GM23338 (cell line): ENCODE measurements at regions not wholly inside any gene's neighbourhood (a gene's known extent, or its start where the extent isn't known, plus 50 kb on each side); places are given as distances from the start of the nearest gene placed in this dataset.

Experiments
- ATAC-seq: fragments of 200-7000 bp; cut with Tn5 transposase; 3 replicates; pipeline ENCODE4 v1.9.1; 2020
- DNase-seq: peaks from one replicate; pipeline ENCODE4 v3.0.0-alpha.2; 2015; ENCODE audit warnings: low spot score
- H2AFZ ChIP-seq: fragments of 200-600 bp; sonication (generic); 2 replicates; pipeline ENCODE4 v1.8.0; 2016; ENCODE audit warnings: antibody characterized with exemption, mild to moderate bottlenecking, moderate library complexity
- H3F3A ChIP-seq: fragments of 200-600 bp; sonication (generic); replicated peaks from 2 replicates; pipeline ENCODE4 v1.8.0; 2017; ENCODE audit warnings: antibody characterized with exemption, mixed run types, low read depth
- H3K27ac ChIP-seq: fragments of 200-600 bp; sonication (generic); 2 replicates; pipeline ENCODE4 v1.6.1; 2016; ENCODE audit warnings: low read depth
- H3K27me3 ChIP-seq: fragments of 200-600 bp; sonication (generic); 2 replicates; pipeline ENCODE4 v1.8.0; 2016; ENCODE audit warnings: mild to moderate bottlenecking, mixed run types, moderate library complexity; ENCODE audit not compliant: insufficient read depth
- H3K36me3 ChIP-seq: fragments of 200-600 bp; sonication (generic); 2 replicates; pipeline ENCODE4 v1.8.0; 2016; ENCODE audit warnings: mild to moderate bottlenecking; ENCODE audit not compliant: insufficient read depth
- H3K4me1 ChIP-seq: fragments of 200-600 bp; sonication (generic); 2 replicates; pipeline ENCODE4 v1.8.0; 2016; ENCODE audit warnings: mild to moderate bottlenecking, moderate library complexity; ENCODE audit not compliant: insufficient read depth
- H3K4me2 ChIP-seq: fragments of 200-600 bp; sonication (generic); 2 replicates; pipeline ENCODE4 v1.7.1; 2017; ENCODE audit warnings: mixed run types
- H3K4me3 ChIP-seq: fragments of 200-600 bp; sonication (generic); 2 replicates; pipeline ENCODE4 v1.6.1; 2016; ENCODE audit warnings: mixed run types
- H3K79me2 ChIP-seq: fragments of 200-600 bp; sonication (generic); replicated peaks from 2 replicates; pipeline ENCODE4 v1.8.0; 2017; ENCODE audit warnings: mild to moderate bottlenecking; ENCODE audit not compliant: insufficient read depth
- H3K9me2 ChIP-seq: fragments of 200-600 bp; sonication (generic); 2 replicates; pipeline ENCODE4 v1.8.0; 2017; ENCODE audit not compliant: insufficient read depth
- H4K20me1 ChIP-seq: fragments of 200-600 bp; sonication (generic); replicated peaks from 2 replicates; pipeline ENCODE4 v1.8.0; 2017; ENCODE audit warnings: mild to moderate bottlenecking; ENCODE audit not compliant: insufficient read depth
- H3K27ac Mint-ChIP-seq: 2 replicates; pipeline ENCODE4 v1.8.0; 2020; ENCODE audit warnings: inconsistent platforms, mild to moderate bottlenecking, moderate library complexity, mixed read lengths
- H3K27me3 Mint-ChIP-seq: 3 replicates; pipeline ENCODE4 v1.8.0; 2022; ENCODE audit warnings: low read depth, mild to moderate bottlenecking, moderate library complexity, mixed read lengths, inconsistent platforms; ENCODE audit not compliant: insufficient read depth, poor library complexity
- H3K36me3 Mint-ChIP-seq: 3 replicates; pipeline ENCODE4 v1.8.0; 2021; ENCODE audit warnings: low read depth, mild to moderate bottlenecking, inconsistent platforms, moderate library complexity, mixed read lengths
- H3K4me1 Mint-ChIP-seq: 3 replicates; pipeline ENCODE4 v1.8.0; 2020; ENCODE audit warnings: mild to moderate bottlenecking, inconsistent platforms, mixed read lengths
- H3K4me3 Mint-ChIP-seq: 3 replicates; pipeline ENCODE4 v1.8.0; 2021; ENCODE audit warnings: moderate library complexity, mild to moderate bottlenecking, inconsistent platforms, mixed read lengths
- H3K9me3 Mint-ChIP-seq: 3 replicates; pipeline ENCODE4 v1.8.0; 2020; ENCODE audit warnings: moderate library complexity, mild to moderate bottlenecking, inconsistent platforms, mixed read lengths
- CREB1 ChIP-seq: fragments of 250-450 bp; sonication (Bioruptor Pico); IDR thresholded peaks from 2 replicates; pipeline ENCODE4 v1.5.0; 2020; ENCODE audit warnings: low read depth, mild to moderate bottlenecking, moderate library complexity
- CTCF ChIP-seq, 2 experiments: fragments of 200-600 bp in 1 of 2; sonication (generic) in 1 of 2; conservative IDR thresholded peaks; 2 replicates each; pipeline versions ENCODE4 v1.5.1 to v1.6.1; 2016 to 2017; ENCODE audit warnings: antibody characterized with exemption in 2 of 2, low read depth in 2 of 2, mild to moderate bottlenecking in 2 of 2, moderate library complexity in 1 of 2
- EZH2 ChIP-seq: fragments of 200-600 bp; sonication (generic); IDR thresholded peaks from one replicate; pipeline ENCODE4 v1.8.0; 2017; ENCODE audit warnings: antibody characterized with exemption, mild to moderate bottlenecking, low read depth; ENCODE audit not compliant: unreplicated experiment
- EZH2phosphoT487 ChIP-seq: fragments of 200-600 bp; sonication (generic); IDR thresholded peaks from one replicate; pipeline ENCODE4 v1.8.1; 2018; ENCODE audit warnings: antibody characterized with exemption; ENCODE audit not compliant: unreplicated experiment
- JUNB ChIP-seq: IDR thresholded peaks from one replicate; pipeline ENCODE4 v1.6.1; 2016; ENCODE audit warnings: antibody characterized with exemption; ENCODE audit not compliant: unreplicated experiment
- POLR2AphosphoS5 ChIP-seq: IDR thresholded peaks from 2 replicates; pipeline ENCODE4 v1.6.1; 2016; ENCODE audit warnings: antibody characterized with exemption, low read depth
- REST ChIP-seq: IDR thresholded peaks from one replicate; pipeline ENCODE4 v1.6.1; 2018; ENCODE audit warnings: antibody characterized with exemption; ENCODE audit not compliant: unreplicated experiment
- STAT1 ChIP-seq: IDR thresholded peaks from one replicate; pipeline ENCODE4 v1.6.1; 2016; ENCODE audit warnings: antibody characterized with exemption; ENCODE audit not compliant: unreplicated experiment
- ZNF331 ChIP-seq: fragments of 250-450 bp; sonication (Bioruptor Pico); IDR thresholded peaks from 2 replicates; pipeline ENCODE4 v1.5.0; 2020; ENCODE audit warnings: low read depth, mild to moderate bottlenecking, moderate library complexity
- ZNF462 ChIP-seq: fragments of 250-450 bp; sonication (Bioruptor Pico); IDR thresholded peaks from 2 replicates; pipeline ENCODE4 v1.5.0; 2020; ENCODE audit warnings: mild to moderate bottlenecking, moderate library complexity

- TF ChIP-seq ZNF462 (CRISPR knock-in tag) (no peak), EZH2phosphoT487 (no peak), JUNB (no peak), CREB1 (no peak)
These were observed 476.1 kb upstream of the DPP6 start (continued) for GRCh38 chr7:153576096-153576495.

GRCh38 chr7:153581419-153581818, 470.8 kb upstream of the DPP6 start:
- no peak overlapping the region for H3K4me3 ChIP-seq
- H2AFZ ChIP-seq, result no peak overlapping the region
- Mint-ChIP-seq H3K9me3 (peaks cover 92% of the 10 kb centered on the region), H3K36me3 (peaks cover 30% of the 10 kb centered on the region), H3K4me3 (no peak overlapping the region), H3K4me1 (no peaks in the 10 kb centered on the region), H3K27ac (no peak overlapping the region), H3K27me3 (no peaks in the 10 kb centered on the region)
- H3K4me1 ChIP-seq, result no peaks in the 10 kb centered on the region
- no peaks in the 10 kb centered on the region for H3K79me2 ChIP-seq
- peaks cover 3% of the 10 kb centered on the region for H3K36me3 ChIP-seq
- ATAC-seq (no peak), DNase-seq (no peak)
- H4K20me1 ChIP-seq, result no peaks in the 10 kb centered on the region
- H3K9me2 ChIP-seq, result no peaks in the 10 kb centered on the region
- no peaks in the 10 kb centered on the region for H3F3A ChIP-seq
- no peak overlapping the region for H3K27ac ChIP-seq
- H3K4me2 ChIP-seq, result no peak overlapping the region
- no peaks in the 10 kb centered on the region for H3K27me3 ChIP-seq
- no peak for TF ChIP-seq REST
- no peak for TF ChIP-seq EZH2
- no peak for TF ChIP-seq STAT1
- TF ChIP-seq ZNF331 (CRISPR knock-in tag), result no peak
- no peak for TF ChIP-seq CTCF (conservative IDR thresholded peaks at IDR 0.05; ENCODE audit: low read depth in 2 of 2)
- no peak for TF ChIP-seq EZH2phosphoT487
- no peak for TF ChIP-seq POLR2AphosphoS5
